GM10266 (cell line): ENCODE measurements at regions not wholly inside any gene's neighbourhood (a gene's known extent, or its start where the extent isn't known, plus 50 kb on each side); places are given as distances from the start of the nearest gene placed in this dataset.
"Not testable (repeated sequence)": the region's sequence is repeated elsewhere in the genome, so short reads cannot be mapped to it uniquely, and the experiment has no call there.

Source experiments
- DNase-seq: peaks from one replicate; pipeline ENCODE4 v3.0.0; 2012; ENCODE audit errors: extremely low spot score
- TF ChIP-seq, protein P1 (sequence below): IDR thresholded peaks from 2 replicates; pipeline ENCODE4 v1.5.1; 2012; ENCODE audit warnings: mild to moderate bottlenecking, low read depth; ENCODE audit not compliant: control insufficient read depth, insufficient read depth; ENCODE audit errors: missing control alignments

DNA sequence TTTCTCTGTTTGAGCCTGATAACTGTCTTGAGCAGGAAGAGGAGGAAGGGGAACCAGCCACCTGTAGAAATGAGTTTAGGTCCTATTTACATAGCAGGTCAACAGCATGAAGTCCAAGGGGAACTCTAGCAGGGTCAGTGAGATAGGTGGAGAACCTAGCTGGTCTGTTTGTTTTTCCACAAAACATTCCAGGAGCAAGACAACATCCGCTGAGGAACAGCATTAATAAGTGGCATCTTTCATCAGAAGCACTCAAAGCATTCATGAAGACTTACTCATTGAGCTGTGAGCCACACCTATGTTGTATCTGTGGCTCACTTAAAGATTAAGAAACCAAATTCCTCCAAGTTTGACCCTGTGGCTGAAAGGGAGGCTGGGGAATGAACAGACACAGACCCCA lies 115.9 kb downstream of the ACTBL2 start:
- no peak for DNase-seq

DNA sequence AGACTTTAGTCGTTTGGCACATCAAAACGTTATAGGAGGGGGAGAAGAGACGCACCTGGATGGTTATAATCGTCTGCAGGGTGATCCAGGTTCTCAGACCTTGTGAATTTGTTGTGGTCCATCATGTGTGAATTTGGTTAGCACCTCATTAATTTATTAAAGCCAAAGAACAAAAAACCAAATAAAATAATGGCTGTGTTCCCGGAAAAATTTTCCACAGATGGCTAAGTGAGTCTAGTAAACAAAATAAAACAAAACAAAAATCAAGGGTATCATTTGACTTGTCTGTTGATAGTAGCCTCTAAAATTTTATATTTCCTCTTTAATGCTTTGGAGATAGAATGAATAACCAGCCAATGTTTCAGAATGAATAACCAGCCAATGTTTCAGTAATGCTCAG lies 119.7 kb downstream of the ACTBL2 start:
- no peak for DNase-seq
- TF ChIP-seq, protein P1, sequence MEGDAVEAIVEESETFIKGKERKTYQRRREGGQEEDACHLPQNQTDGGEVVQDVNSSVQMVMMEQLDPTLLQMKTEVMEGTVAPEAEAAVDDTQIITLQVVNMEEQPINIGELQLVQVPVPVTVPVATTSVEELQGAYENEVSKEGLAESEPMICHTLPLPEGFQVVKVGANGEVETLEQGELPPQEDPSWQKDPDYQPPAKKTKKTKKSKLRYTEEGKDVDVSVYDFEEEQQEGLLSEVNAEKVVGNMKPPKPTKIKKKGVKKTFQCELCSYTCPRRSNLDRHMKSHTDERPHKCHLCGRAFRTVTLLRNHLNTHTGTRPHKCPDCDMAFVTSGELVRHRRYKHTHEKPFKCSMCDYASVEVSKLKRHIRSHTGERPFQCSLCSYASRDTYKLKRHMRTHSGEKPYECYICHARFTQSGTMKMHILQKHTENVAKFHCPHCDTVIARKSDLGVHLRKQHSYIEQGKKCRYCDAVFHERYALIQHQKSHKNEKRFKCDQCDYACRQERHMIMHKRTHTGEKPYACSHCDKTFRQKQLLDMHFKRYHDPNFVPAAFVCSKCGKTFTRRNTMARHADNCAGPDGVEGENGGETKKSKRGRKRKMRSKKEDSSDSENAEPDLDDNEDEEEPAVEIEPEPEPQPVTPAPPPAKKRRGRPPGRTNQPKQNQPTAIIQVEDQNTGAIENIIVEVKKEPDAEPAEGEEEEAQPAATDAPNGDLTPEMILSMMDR: no peak

More for the DNA sequence above, 115.9 kb downstream of the ACTBL2 start:
- TF ChIP-seq, protein P1: no peak

DNA sequence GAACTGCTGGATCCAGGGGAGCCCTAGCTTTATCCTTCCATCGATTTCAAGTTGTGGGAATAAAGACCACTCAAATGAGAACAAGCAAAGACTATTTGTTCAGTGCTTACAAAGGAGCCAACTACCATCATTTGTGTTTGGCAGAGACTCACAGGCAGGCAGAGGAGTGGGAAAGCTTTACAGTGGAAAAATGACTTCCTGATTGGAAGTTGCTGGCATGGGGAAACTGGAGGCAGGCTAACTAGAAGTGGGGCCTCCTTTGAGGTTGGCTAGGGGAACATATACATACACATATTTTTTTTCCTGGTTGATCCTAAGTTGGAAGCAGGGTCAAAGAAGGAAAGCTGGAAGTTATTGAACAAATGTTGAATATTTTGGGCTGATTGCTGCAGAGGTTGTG lies 121.7 kb downstream of the ACTBL2 start:
- TF ChIP-seq, protein P1: no peak
- DNase-seq: no peak

DNA sequence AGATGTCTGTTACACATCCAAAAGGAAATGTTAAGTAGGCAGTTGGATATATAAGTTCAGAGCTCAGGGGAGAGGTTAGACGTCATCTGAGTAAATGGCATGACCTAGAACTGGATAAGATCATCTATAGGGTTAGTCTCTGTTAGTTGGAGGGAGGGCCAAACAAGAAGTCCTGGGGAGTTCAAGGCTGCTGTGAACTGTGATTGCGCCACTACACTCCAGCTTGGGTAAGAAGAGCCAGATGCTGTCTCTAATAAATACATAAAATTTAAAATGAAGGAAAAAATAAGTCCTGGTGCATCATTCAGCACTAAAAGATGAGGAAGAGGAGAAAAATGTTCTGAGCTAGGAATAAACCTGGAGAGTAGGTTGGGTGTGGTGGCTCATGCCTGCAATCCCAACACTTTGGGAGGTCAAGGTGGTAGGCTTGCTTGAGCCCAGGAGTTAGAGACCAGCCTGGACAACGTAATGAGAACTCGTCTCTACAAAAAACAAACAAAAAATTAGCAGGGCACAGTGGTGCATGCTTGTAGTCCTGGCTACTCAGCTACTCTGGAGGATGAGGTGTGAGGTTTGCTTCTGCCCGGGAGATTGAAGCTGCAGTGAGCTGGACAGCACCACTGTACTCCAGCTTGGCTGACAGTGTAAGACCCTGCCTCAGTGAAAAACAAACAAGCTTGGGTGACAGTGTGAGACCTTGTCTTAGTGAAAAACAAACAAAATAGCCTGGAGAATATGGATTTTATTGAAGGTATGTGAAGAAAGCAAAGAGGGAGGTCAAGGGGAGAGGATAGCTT lies 123.6 kb downstream of the ACTBL2 start:
- no peak for DNase-seq
- TF ChIP-seq, protein P1: no peak

DNA sequence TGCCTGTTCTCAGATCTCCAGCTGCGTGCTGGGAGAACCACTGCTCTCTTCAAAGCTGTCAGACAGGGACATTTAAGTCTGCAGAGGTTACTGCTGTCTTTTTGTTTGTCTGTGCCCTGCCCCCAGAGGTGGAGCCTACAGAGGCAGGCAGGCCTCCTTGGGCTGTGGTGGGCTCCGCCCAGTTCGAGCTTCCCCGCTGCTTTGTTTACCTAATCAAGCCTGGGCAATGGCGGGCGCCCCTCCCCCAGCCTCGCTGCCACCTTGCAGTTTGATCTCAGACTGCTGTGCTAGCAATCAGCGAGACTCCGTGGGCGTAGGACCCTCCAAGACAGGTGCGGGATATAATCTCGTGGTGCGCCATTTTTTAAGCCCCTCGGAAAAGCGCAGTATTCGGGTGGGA lies 125.8 kb downstream of the ACTBL2 start:
- not testable (repeated sequence) for DNase-seq

DNA sequence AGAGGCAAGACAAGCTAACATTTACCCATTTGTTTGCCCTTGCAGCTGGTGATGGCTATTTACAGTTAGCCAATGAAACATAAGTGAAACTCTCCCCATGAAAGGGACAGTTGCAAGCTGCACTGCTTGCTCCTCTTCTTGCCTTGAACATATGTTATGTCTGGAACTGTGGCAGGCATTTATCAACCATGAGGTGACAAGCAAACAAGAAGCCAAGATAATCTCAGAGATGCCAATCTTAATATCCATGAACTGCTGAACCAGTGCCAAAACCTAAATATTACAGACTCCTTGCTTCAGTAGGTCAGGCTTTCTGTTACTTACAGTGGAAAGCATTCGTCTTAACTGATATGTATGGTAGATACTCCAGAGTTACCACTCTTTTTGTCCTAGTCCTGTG lies 133.4 kb downstream of the ACTBL2 start:
- no peak for DNase-seq
- TF ChIP-seq, protein P1: no peak

DNA sequence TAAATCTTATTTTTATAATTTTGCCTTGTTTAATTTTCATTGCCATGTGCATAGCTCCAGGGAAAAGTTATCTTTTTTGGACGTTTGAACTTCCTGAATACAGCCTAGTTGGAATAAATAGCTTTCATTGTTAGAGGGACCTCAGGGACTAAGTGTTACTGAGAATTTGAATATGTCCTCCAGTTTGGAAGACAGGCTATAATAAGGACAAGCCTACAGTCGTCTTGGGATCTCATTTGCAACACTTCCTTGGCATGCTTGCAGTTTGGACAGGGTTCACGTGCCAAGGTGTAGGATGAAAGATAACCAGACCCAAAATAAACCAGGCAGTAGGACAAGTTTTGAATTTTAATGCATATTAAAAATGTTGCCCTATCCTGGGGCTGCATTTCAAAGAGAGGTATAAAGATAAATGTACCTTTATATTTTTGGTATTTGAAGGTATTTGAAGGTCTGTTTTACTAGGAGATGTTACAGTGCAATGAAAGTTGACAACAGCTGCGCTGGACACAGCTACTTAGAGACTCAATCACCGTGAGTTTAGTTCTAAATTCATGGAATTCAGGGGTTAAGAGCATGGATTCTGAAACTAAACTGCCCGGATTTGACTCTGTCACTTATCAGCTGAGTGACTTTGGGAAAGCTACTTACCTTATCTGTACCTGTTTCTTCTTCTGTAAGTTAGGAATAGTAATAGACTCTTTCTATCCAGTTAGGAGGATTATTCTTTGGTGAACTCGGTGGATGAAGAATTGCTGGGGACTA lies 134.1 kb downstream of the ACTBL2 start:
- DNase-seq: no peak
- TF ChIP-seq, protein P1: no peak
